ENCODE measurements at regions not wholly inside any gene's neighbourhood (a gene's known extent, or its start where the extent isn't known, plus 50 kb on each side); places are given as distances from the start of the nearest gene placed in this dataset.

- no peak for TF ChIP-seq CTCF (IDR thresholded peaks at IDR 0.05)
- no peak for TF ChIP-seq EZH2 (IDR thresholded peaks at IDR 0.05; ENCODE audit: borderline replicate concordance, insufficient read depth, low read depth, low read length, poor library complexity, severe bottlenecking)
These were observed 101.9 kb downstream of the FAM53A start for GRCh38 chr4:1582227-1582626.
